Sigmoid colon (tissue), 4 donors: ENCODE measurements at regions not wholly inside any gene's neighbourhood (a gene's known extent, or its start where the extent isn't known, plus 50 kb on each side); places are given as distances from the start of the nearest gene placed in this dataset.

ENCODE experiments used
- EP300 ChIP-seq, 4 donors: sonication (generic); formaldehyde crosslinking; IDR thresholded peaks; one replicate each; pipeline ENCODE4 v1.6.1; 2017; ENCODE audit warnings: antibody characterized with exemption in 4 of 4
- TF ChIP-seq, protein P1 (sequence below), 4 experiments: fragments of 450-650 bp in 3 of 4; fragments of 200-600 bp in 1 of 4; IDR thresholded peaks; one replicate each; pipeline ENCODE4 v1.5.1; 2016 to 2019; ENCODE audit warnings: antibody characterized with exemption in 4 of 4, mild to moderate bottlenecking in 3 of 4, moderate library complexity in 2 of 4

DNA sequence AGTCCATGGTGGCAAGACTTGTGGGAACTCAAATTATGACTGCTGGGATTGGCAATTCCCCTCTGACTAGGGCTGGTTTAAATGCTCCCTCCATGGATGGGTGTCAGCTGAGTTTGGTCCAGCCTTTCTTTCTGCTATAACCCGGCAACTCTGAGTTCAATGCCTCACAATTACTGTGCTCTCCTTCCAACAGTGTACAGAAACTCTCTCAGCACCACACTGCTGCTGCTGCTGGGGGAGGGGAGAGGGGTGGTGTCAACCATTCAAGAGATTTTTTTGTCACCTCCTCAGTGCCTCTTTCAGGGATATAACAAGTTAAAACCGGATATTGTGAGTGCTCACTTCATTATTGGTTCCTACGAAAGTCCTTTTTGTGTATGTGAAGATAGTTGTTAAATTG is 830.3 kb upstream of the NXPH2 start:
- TF ChIP-seq EP300 (IDR thresholded peaks at IDR 0.05): no peak
- TF ChIP-seq, protein P1, sequence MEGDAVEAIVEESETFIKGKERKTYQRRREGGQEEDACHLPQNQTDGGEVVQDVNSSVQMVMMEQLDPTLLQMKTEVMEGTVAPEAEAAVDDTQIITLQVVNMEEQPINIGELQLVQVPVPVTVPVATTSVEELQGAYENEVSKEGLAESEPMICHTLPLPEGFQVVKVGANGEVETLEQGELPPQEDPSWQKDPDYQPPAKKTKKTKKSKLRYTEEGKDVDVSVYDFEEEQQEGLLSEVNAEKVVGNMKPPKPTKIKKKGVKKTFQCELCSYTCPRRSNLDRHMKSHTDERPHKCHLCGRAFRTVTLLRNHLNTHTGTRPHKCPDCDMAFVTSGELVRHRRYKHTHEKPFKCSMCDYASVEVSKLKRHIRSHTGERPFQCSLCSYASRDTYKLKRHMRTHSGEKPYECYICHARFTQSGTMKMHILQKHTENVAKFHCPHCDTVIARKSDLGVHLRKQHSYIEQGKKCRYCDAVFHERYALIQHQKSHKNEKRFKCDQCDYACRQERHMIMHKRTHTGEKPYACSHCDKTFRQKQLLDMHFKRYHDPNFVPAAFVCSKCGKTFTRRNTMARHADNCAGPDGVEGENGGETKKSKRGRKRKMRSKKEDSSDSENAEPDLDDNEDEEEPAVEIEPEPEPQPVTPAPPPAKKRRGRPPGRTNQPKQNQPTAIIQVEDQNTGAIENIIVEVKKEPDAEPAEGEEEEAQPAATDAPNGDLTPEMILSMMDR (IDR thresholded peaks at IDR 0.05): no peak
